Kidney epithelial cell (primary cell): ENCODE measurements at regions not wholly inside any gene's neighbourhood (a gene's known extent, or its start where the extent isn't known, plus 50 kb on each side); places are given as distances from the start of the nearest gene placed in this dataset.
"Not testable (repeated sequence)": the region's sequence is repeated elsewhere in the genome, so short reads cannot be mapped to it uniquely, and the experiment has no call there.

Experiments
- DNase-seq: peaks from one replicate; pipeline ENCODE4 v3.0.0-alpha.2; 2010; ENCODE audit warnings: low read depth
- H3K27me3 ChIP-seq: 2 replicates; pipeline ENCODE4 v1.6.0; 2011; ENCODE audit warnings: low read length; ENCODE audit not compliant: control insufficient read depth, insufficient read depth
- H3K36me3 ChIP-seq: 2 replicates; pipeline ENCODE4 v1.5.1; 2011; ENCODE audit warnings: low read length; ENCODE audit not compliant: control insufficient read depth, insufficient read depth
- H3K4me3 ChIP-seq: 2 replicates; pipeline ENCODE4 v1.5.1; 2011; ENCODE audit warnings: low read depth, mild to moderate bottlenecking, control low read depth, low read length

GRCh38 chr1:149246212-149246611, 142.9 kb upstream of the NBPF9 start:
- H3K27me3 ChIP-seq, DNase-seq, H3K36me3 ChIP-seq, H3K4me3 ChIP-seq: not testable (repeated sequence)

DNA sequence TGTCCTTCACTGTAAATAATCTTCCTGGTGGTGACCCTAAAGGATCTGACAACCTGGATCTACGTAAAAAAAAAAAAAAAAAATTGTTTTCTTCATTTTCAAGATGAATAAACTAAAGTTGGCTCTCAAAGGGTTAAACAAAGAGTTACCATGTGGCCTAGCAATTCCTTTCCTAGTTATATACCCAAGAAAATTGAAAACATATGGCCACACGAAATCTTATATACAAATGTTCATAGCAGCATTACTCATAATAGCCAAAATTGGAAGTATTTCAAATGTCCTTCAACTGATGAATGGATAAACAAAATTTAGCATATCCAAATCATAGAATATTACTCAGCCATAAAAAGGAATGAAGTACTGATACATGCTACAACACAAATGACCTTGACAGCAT, 145.3 kb upstream of the NBPF9 start:
- not testable (repeated sequence) for H3K27me3 ChIP-seq, DNase-seq, H3K36me3 ChIP-seq, H3K4me3 ChIP-seq

DNA sequence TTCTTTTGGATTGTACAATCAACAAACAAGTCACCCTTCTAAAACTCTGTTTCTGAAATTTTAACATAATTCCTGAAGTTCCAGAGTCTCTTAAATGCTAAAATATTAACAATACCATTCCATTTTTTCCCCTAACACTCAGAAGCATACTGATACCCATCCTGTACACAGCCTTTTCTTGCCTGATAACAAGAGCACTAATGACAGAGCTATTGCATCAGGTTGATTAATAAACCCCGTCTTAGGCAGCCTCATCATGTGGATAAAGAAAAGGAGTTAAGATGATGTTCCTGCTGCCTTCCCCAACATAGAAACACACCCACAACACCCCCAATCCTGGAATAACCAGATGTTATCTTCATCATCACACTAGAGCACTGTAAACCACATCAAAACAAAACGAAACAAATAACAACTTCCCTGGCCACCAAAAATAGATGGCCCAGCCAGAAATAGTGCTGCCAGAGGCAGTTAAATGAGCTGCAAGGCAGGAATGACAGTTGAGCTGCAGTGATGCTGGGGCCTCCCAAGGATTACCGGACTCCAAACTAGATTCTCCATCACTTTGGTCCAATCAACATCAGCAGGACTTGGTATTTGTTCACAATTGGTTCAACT, 146.6 kb upstream of the NBPF9 start:
- not testable (repeated sequence) for H3K36me3 ChIP-seq, H3K27me3 ChIP-seq, DNase-seq, H3K4me3 ChIP-seq

GRCh38 chr1:149254894-149255847, 151.8 kb upstream of the NBPF9 start:
- not testable (repeated sequence) for H3K4me3 ChIP-seq, H3K27me3 ChIP-seq, DNase-seq, H3K36me3 ChIP-seq

DNA sequence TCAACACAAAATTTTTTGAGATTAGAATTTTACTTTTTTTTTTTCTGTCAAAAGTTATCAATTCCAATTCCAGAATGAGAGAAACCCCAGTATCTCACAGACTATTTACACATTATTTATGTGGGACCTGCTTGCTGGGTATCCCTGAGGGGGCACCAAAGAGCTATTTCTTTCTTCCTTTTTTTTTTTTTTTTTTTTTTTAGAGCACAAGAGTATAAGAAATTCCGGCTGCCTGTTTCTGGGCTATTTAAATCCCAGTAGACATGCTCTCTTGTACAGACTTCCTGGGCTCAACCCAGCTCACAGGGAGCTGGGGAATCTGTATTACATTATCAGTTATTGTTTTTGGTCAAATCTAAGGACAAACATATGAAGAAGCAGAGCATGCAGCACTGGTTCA, 156.9 kb upstream of the NBPF9 start:
- not testable (repeated sequence) for H3K27me3 ChIP-seq, DNase-seq, H3K4me3 ChIP-seq, H3K36me3 ChIP-seq

DNA sequence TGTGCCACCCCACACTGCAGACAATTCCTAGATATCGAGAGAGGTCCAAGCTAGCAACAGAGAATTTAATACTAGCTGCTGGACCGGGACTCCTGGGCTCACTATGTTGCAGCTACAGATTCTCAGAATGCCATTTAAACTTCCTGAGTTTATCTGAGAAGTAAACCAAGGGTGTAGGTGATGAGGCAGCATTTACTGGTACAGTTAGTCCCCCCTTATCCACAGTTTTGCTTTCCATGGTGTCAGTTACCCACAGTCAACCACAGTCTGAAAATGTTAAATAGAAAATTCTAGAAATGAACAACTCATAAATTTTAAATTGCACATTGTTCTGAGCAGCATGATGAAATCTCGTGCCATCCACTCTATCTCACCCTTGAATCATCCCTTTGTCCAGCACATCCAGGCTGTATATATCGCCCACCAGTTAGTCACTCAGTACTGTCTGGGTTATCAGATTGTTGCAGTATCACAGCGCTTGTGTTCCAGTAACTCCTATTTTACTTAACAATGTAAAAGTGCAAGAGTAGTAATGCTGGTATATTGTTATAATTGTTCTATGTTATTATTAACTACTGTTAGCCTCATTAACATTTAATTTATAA, 157.5 kb upstream of the NBPF9 start:
- not testable (repeated sequence) for H3K27me3 ChIP-seq, DNase-seq, H3K4me3 ChIP-seq, H3K36me3 ChIP-seq

DNA sequence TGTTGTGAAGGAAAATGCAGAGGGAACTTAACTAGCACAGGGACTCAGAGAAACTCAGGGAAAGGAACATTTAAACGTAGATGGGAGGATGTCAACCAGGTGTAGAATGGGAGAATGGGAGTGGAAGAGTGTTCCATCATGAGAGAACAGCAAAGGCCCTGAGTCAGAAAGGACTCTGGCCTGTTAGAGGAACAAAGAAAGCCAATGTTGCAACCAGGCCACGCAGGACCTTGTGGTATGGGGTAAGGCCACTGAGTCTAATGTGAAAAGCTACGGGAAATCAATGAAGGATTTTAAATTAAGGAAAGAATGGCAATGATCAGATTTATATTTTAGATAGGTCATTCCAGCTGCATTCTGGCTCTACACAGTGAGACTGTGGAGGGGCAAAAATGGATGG, 163.9 kb upstream of the NBPF9 start:
- H3K4me3 ChIP-seq, H3K36me3 ChIP-seq, DNase-seq, H3K27me3 ChIP-seq: not testable (repeated sequence)

DNA sequence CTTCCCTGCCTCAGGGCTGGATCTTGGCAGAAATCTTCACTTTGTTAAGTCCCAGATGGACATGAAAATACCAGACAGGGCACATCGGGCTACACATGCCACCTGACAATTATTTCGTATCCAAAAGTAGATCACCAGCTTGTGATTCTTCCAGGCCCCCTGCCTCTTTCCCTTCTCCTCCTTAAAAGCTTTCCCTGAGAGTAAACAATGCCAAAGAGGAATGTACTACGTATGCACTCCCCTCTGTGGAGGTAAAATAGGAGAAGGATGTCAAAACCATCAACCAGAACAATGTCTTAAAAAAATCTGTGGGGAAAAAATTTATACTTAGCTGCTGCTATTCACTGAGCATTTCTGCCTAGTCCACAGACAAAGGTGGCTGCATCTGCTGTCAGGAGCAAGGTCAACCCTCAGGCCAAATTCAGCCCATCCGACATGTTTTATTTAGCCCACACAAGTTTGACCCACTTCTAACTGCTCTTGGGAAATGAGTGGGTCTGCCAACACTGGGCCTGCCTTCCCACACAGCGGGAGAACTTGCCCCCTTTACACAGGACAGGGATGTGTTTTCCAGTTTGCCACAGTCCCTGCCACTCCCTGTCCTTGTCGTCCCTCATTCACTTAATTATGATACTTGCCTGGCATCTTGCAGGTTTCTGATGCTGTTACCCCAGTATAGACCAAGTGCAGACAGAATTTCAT, 165.8 kb upstream of the NBPF9 start:
- DNase-seq, H3K27me3 ChIP-seq, H3K36me3 ChIP-seq: not testable (repeated sequence)

GRCh38 chr1:149269833-149270232, 166.5 kb upstream of the NBPF9 start:
- not testable (repeated sequence) for H3K36me3 ChIP-seq, H3K4me3 ChIP-seq, DNase-seq, H3K27me3 ChIP-seq

More for the DNA sequence above, 165.8 kb upstream of the NBPF9 start:
- not testable (repeated sequence) for H3K4me3 ChIP-seq

- not testable (repeated sequence) for H3K4me3 ChIP-seq, DNase-seq, H3K36me3 ChIP-seq, H3K27me3 ChIP-seq
These were observed 171.1 kb upstream of the NBPF9 start for GRCh38 chr1:149274493-149274892.

GRCh38 chr1:149275802-149276201, 172.5 kb upstream of the NBPF9 start:
- not testable (repeated sequence) for H3K4me3 ChIP-seq, H3K27me3 ChIP-seq, DNase-seq, H3K36me3 ChIP-seq

GRCh38 chr1:149276496-149276895, 173.1 kb upstream of the NBPF9 start:
- DNase-seq, H3K36me3 ChIP-seq, H3K4me3 ChIP-seq, H3K27me3 ChIP-seq: not testable (repeated sequence)

DNA sequence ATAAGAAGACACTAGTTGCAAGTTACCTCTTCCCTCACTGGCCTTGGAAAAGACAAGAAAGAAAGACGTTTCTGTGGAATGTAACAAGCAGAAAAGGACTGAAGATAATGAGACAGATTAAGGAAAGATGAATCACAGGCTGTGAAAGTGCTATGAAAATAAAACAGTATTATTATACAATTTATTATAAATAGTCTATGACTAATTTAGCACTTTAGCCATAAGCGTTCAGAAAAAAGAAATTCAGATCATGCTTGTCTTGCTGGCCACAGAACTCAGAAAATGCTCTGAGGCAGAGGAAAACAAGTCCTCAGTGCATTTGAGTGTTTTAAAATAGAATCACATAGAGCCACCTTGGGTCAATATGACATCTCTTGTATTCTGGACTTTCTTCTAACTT, 174.8 kb upstream of the NBPF9 start:
- H3K27me3 ChIP-seq, H3K4me3 ChIP-seq, H3K36me3 ChIP-seq, DNase-seq: not testable (repeated sequence)

GRCh38 chr1:149279015-149279414, 175.7 kb upstream of the NBPF9 start:
- not testable (repeated sequence) for H3K27me3 ChIP-seq, H3K4me3 ChIP-seq, H3K36me3 ChIP-seq, DNase-seq
